Neural progenitor cell (in vitro differentiated cells): ENCODE measurements at regions not wholly inside any gene's neighbourhood (a gene's known extent, or its start where the extent isn't known, plus 50 kb on each side); places are given as distances from the start of the nearest gene placed in this dataset.

Source experiments
- DNase-seq: peaks from one replicate; pipeline ENCODE4 v3.0.0-alpha.2; 2016; ENCODE audit warnings: low spot score
- H2AFZ ChIP-seq: fragments of 200-600 bp; sonication (generic); replicated peaks from 2 replicates; pipeline ENCODE4 v1.6.1; 2016; ENCODE audit warnings: antibody characterized with exemption
- H3F3A ChIP-seq: fragments of 200-600 bp; sonication (generic); 2 replicates; pipeline ENCODE4 v1.6.1; 2016; ENCODE audit warnings: antibody characterized with exemption, low read depth
- H3K27ac ChIP-seq: fragments of 200-600 bp; sonication (generic); 2 replicates; pipeline ENCODE4 v1.5.1; 2016; ENCODE audit warnings: mild to moderate bottlenecking
- H3K27me3 ChIP-seq: fragments of 200-600 bp; sonication (generic); 2 replicates; pipeline ENCODE4 v1.6.1; 2016; ENCODE audit warnings: mild to moderate bottlenecking, moderate library complexity
- H3K36me3 ChIP-seq: fragments of 200-600 bp; sonication (generic); 2 replicates; pipeline ENCODE4 v1.5.1; 2016
- H3K4me1 ChIP-seq: fragments of 200-600 bp; sonication (generic); 2 replicates; pipeline ENCODE4 v1.6.1; 2016; ENCODE audit warnings: mixed run types
- H3K4me2 ChIP-seq: fragments of 200-600 bp; sonication (generic); 2 replicates; pipeline ENCODE4 v1.6.1; 2016
- H3K4me3 ChIP-seq: fragments of 200-600 bp; sonication (generic); 2 replicates; pipeline ENCODE4 v1.5.1; 2016
- H3K79me2 ChIP-seq: fragments of 200-600 bp; sonication (generic); 2 replicates; pipeline ENCODE4 v1.6.1; 2016; ENCODE audit warnings: low read depth
- H3K9ac ChIP-seq: fragments of 200-600 bp; sonication (generic); 2 replicates; pipeline ENCODE4 v1.6.1; 2016
- H3K9me3 ChIP-seq: fragments of 200-600 bp; sonication (generic); 2 replicates; pipeline ENCODE4 v1.5.1; 2016; ENCODE audit warnings: low read depth
- H4K20me1 ChIP-seq: fragments of 200-600 bp; sonication (generic); 2 replicates; pipeline ENCODE4 v1.6.1; 2016; ENCODE audit warnings: low read depth
- H3K27ac Mint-ChIP-seq: 3 replicates; pipeline ENCODE4 v1.8.0; 2021; ENCODE audit warnings: mixed read lengths
- H3K27me3 Mint-ChIP-seq: 2 replicates; pipeline ENCODE4 v1.8.0; 2022; ENCODE audit warnings: low read depth, mild to moderate bottlenecking, inconsistent platforms, moderate library complexity, mixed read lengths; ENCODE audit not compliant: insufficient read depth
- H3K36me3 Mint-ChIP-seq: 3 replicates; pipeline ENCODE4 v1.8.0; 2021; ENCODE audit warnings: mixed read lengths
- H3K4me1 Mint-ChIP-seq: 3 replicates; pipeline ENCODE4 v1.8.0; 2021; ENCODE audit warnings: mixed read lengths
- H3K4me3 Mint-ChIP-seq: 3 replicates; pipeline ENCODE4 v1.8.0; 2021; ENCODE audit warnings: mild to moderate bottlenecking, moderate library complexity, mixed read lengths
- H3K9me3 Mint-ChIP-seq: 3 replicates; pipeline ENCODE4 v1.8.0; 2020; ENCODE audit warnings: mixed read lengths
- EZH2 ChIP-seq: fragments of 200-600 bp; sonication (generic); IDR thresholded peaks from 2 replicates; pipeline ENCODE4 v1.6.1; 2017; ENCODE audit warnings: antibody characterized with exemption, mild to moderate bottlenecking, moderate library complexity
- EZH2phosphoT487 ChIP-seq: fragments of 200-600 bp; sonication (generic); IDR thresholded peaks from 2 replicates; pipeline ENCODE4 v1.6.1; 2017; ENCODE audit warnings: antibody characterized with exemption
- TF ChIP-seq, protein P1 (sequence below): fragments of 200-600 bp; sonication (generic); IDR thresholded peaks from 2 replicates; pipeline ENCODE4 v1.5.1; 2017; ENCODE audit warnings: antibody characterized with exemption, mild to moderate bottlenecking

DNA sequence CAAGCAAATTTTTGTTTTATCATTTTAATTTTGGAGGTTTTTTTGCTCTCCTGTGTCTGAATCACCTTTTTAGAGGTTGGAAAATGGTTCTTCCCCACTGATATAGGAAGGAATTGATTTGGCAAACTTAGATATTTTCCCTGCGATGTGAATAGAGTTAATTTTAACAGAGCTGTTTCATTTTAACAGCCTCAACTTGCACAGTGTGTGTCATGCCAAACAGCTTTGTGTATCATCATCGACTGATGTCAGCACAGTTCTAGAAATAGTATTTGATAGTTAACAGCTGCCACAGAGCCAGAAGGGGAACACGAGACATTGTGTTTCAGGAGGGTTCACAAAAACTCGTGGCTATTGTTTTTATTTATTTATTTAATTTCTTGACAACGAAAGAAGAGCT is 243.1 kb upstream of the FOXN3 start:
- no peak for TF ChIP-seq EZH2
- no peak for TF ChIP-seq EZH2phosphoT487
- TF ChIP-seq, protein P1, sequence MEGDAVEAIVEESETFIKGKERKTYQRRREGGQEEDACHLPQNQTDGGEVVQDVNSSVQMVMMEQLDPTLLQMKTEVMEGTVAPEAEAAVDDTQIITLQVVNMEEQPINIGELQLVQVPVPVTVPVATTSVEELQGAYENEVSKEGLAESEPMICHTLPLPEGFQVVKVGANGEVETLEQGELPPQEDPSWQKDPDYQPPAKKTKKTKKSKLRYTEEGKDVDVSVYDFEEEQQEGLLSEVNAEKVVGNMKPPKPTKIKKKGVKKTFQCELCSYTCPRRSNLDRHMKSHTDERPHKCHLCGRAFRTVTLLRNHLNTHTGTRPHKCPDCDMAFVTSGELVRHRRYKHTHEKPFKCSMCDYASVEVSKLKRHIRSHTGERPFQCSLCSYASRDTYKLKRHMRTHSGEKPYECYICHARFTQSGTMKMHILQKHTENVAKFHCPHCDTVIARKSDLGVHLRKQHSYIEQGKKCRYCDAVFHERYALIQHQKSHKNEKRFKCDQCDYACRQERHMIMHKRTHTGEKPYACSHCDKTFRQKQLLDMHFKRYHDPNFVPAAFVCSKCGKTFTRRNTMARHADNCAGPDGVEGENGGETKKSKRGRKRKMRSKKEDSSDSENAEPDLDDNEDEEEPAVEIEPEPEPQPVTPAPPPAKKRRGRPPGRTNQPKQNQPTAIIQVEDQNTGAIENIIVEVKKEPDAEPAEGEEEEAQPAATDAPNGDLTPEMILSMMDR, result no peak
- Mint-ChIP-seq H3K4me1 (no peaks in the 10 kb centered on the region), H3K4me3 (no peak overlapping the region), H3K27me3 (peaks cover 4% of the 10 kb centered on the region), H3K36me3 (no peaks in the 10 kb centered on the region), H3K27ac (no peak overlapping the region), H3K9me3 (peaks cover 4% of the 10 kb centered on the region)
- H2AFZ ChIP-seq, result no peak overlapping the region
- H3K79me2 ChIP-seq, result no peaks in the 10 kb centered on the region
- no peaks in the 10 kb centered on the region for H3K9me3 ChIP-seq
- no peaks in the 10 kb centered on the region for H3F3A ChIP-seq
- no peaks in the 10 kb centered on the region for H3K36me3 ChIP-seq
- no peak overlapping the region for H3K9ac ChIP-seq
- H3K4me3 ChIP-seq, result no peak overlapping the region
- H3K4me1 ChIP-seq, result no peaks in the 10 kb centered on the region
- no peak overlapping the region for H3K4me2 ChIP-seq
- no peak for DNase-seq
- H3K27me3 ChIP-seq, result no peaks in the 10 kb centered on the region
- H4K20me1 ChIP-seq, result no peaks in the 10 kb centered on the region
- H3K27ac ChIP-seq, result no peak overlapping the region

DNA sequence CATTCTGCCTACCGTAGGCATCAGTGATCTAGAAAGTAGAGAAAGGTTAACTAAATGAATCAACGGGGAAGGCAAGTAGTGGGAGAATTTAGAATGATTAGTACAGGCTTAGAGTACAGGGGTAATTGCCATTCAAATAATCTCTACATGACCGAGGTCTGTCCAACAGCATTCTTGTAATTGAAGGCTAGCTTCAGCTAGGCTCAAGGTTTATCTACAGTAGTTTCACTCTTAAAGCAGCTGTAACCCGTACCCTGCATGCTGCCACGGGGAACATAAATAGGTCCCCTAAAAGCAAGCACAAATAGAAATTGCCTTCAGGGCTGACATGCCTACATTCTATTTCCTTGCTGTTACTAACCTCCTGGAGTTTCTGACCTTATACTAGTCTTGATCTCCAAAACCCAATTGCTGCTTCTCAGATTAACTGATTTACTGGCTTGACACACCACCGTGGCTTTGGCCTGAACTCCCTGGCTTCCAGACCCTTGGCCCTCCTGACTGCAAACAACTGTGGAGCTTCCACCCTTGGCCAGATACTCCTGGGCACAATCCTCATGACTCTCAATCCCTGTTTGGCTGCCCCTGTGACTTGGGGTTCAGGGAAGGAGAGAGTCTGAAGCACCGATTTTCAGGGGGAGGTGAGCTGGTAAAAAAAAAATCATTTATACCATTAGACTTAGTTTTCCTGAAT is 242.1 kb upstream of the FOXN3 start:
- Histone ChIP-seq H3K4me1 (no peaks in the 10 kb centered on the region), H3K79me2 (no peaks in the 10 kb centered on the region), H2AFZ (no peak overlapping the region), H3K36me3 (no peaks in the 10 kb centered on the region), H3F3A (no peaks in the 10 kb centered on the region), H3K27ac (no peak overlapping the region), H4K20me1 (no peaks in the 10 kb centered on the region), H3K4me3 (no peak overlapping the region), H3K9ac (no peak overlapping the region), H3K9me3 (no peaks in the 10 kb centered on the region), H3K27me3 (no peaks in the 10 kb centered on the region), H3K4me2 (no peak overlapping the region)
- Mint-ChIP-seq H3K27ac (no peak overlapping the region), H3K9me3 (peaks cover 2% of the 10 kb centered on the region), H3K36me3 (no peaks in the 10 kb centered on the region), H3K27me3 (peaks cover 4% of the 10 kb centered on the region), H3K4me3 (no peak overlapping the region), H3K4me1 (no peaks in the 10 kb centered on the region)
- no peak for TF ChIP-seq EZH2phosphoT487
- TF ChIP-seq, protein P1, result no peak
- DNase-seq, result no peak

DNA sequence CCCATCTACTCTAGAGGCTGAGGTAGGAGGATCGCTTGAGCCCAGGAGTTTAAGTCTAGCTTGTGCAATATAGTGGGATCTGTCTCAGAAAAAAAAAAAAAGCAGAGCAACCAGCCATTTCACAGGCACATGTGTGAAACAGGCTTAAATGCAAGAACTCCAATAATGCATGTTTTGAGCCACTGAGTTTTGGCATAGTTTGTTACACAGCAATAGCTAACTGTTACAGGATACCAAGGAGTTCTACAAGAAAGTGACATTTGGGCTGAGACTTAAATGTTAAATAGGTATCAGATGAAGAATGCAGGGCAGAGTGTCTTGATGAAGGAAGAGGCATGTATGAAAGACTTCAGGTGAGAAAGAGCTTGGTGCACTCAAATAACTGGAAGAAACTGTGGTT is 240.0 kb upstream of the FOXN3 start:
- no peaks in the 10 kb centered on the region for H3K4me1 ChIP-seq
- Mint-ChIP-seq H3K36me3 (no peaks in the 10 kb centered on the region), H3K4me1 (no peaks in the 10 kb centered on the region), H3K27me3 (peaks cover 4% of the 10 kb centered on the region), H3K4me3 (no peak overlapping the region), H3K9me3 (peaks cover 2% of the 10 kb centered on the region), H3K27ac (no peak overlapping the region)
- no peak overlapping the region for H3K4me3 ChIP-seq
- H3K4me2 ChIP-seq, result no peak overlapping the region
- no peaks in the 10 kb centered on the region for H4K20me1 ChIP-seq
- H2AFZ ChIP-seq, result no peak overlapping the region
- TF ChIP-seq EZH2 (no peak), EZH2phosphoT487 (no peak)
- TF ChIP-seq, protein P1, result no peak
- H3K9ac ChIP-seq, result no peak overlapping the region
- no peak for DNase-seq
- H3K36me3 ChIP-seq, result no peaks in the 10 kb centered on the region
- H3K27me3 ChIP-seq, result no peaks in the 10 kb centered on the region
- no peaks in the 10 kb centered on the region for H3K79me2 ChIP-seq
- H3F3A ChIP-seq, result no peaks in the 10 kb centered on the region
- H3K27ac ChIP-seq, result no peak overlapping the region
- no peaks in the 10 kb centered on the region for H3K9me3 ChIP-seq
